ENCODE measurements at regions not wholly inside any gene's neighbourhood (a gene's known extent, or its start where the extent isn't known, plus 50 kb on each side); places are given as distances from the start of the nearest gene placed in this dataset.

- no peak overlapping the region for H3K4me3 ChIP-seq
- DNase-seq (ENCODE audit: low spot score) (no peak), ATAC-seq (no peak)
- no peak overlapping the region for H2AFZ ChIP-seq
- H3K4me1 ChIP-seq (ENCODE audit: insufficient read depth): no peaks in the 10 kb centered on the region
- H3K4me1 Mint-ChIP-seq: no peaks in the 10 kb centered on the region
- H3K9me3 Mint-ChIP-seq: no peaks in the 10 kb centered on the region
- no peaks in the 10 kb centered on the region for H3F3A ChIP-seq (replicated peaks; ENCODE audit: low read depth)
- H3K27ac Mint-ChIP-seq: no peak overlapping the region
- H3K27me3 ChIP-seq (ENCODE audit: insufficient read depth): no peaks in the 10 kb centered on the region
- H3K9me2 ChIP-seq (ENCODE audit: insufficient read depth): no peaks in the 10 kb centered on the region
- no peaks in the 10 kb centered on the region for H3K27me3 Mint-ChIP-seq (ENCODE audit: insufficient read depth, low read depth, poor library complexity)
- no peak overlapping the region for H3K4me3 Mint-ChIP-seq
- H3K36me3 ChIP-seq (ENCODE audit: insufficient read depth): no peaks in the 10 kb centered on the region
- no peak overlapping the region for H3K27ac ChIP-seq (ENCODE audit: low read depth)
- H3K79me2 ChIP-seq (replicated peaks; ENCODE audit: insufficient read depth): no peaks in the 10 kb centered on the region
- H4K20me1 ChIP-seq (replicated peaks; ENCODE audit: insufficient read depth): no peaks in the 10 kb centered on the region
- no peak overlapping the region for H3K4me2 ChIP-seq
- no peak for TF ChIP-seq JUNB (IDR thresholded peaks at IDR 0.05; ENCODE audit: unreplicated experiment)
- TF ChIP-seq STAT1 (IDR thresholded peaks at IDR 0.05; ENCODE audit: unreplicated experiment): no peak
- TF ChIP-seq ETS1 (IDR thresholded peaks at IDR 0.05): no peak
- no peaks in the 10 kb centered on the region for H3K36me3 Mint-ChIP-seq (ENCODE audit: low read depth)
These were observed 58.3 kb upstream of the NFIL3 start for GRCh38 chr9:91481972-91482371.

DNA sequence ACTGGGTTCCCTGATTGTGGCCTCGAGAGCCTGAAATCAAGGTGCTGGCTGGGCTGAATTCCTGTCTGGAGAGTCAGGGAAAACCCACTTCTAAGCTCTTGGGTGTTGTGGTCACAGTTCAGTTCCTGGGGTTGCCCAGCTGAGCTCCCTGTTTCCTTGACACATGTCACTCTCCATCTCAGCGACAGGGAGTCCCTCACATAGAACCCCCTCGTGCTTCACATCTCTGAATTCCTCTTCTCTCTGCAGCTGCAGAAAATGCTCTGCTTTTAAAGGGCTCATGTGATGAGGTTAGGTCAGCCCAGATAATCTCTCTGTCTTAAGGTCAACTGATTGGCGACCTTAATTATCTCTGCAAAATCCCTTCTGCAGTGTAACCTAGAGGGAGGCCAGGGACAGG lies 53.5 kb upstream of the NFIL3 start:
- Histone ChIP-seq H3K79me2 (replicated peaks; ENCODE audit: insufficient read depth) (no peaks in the 10 kb centered on the region), H3F3A (replicated peaks; ENCODE audit: low read depth) (no peaks in the 10 kb centered on the region), H3K27me3 (ENCODE audit: insufficient read depth) (no peaks in the 10 kb centered on the region), H3K4me1 (ENCODE audit: insufficient read depth) (no peaks in the 10 kb centered on the region), H3K27ac (ENCODE audit: low read depth) (no peak overlapping the region), H3K4me2 (no peak overlapping the region), H3K4me3 (no peak overlapping the region), H3K9me2 (ENCODE audit: insufficient read depth) (peaks cover 3% of the 10 kb centered on the region; the same call in 1 of the 2 replicates), H2AFZ (no peak overlapping the region), H4K20me1 (replicated peaks; ENCODE audit: insufficient read depth) (no peaks in the 10 kb centered on the region), H3K36me3 (ENCODE audit: insufficient read depth) (no peaks in the 10 kb centered on the region)
- Mint-ChIP-seq H3K27me3 (ENCODE audit: insufficient read depth, low read depth, poor library complexity) (no peaks in the 10 kb centered on the region), H3K36me3 (ENCODE audit: low read depth) (peaks cover 4% of the 10 kb centered on the region; the same call in 1 of the 3 replicates), H3K4me1 (no peaks in the 10 kb centered on the region), H3K9me3 (peaks cover 15% of the 10 kb centered on the region; the same call in 2 of the 3 replicates), H3K4me3 (no peak overlapping the region), H3K27ac (no peak overlapping the region)
- DNase-seq (ENCODE audit: low spot score) (no peak), ATAC-seq (no peak)
- TF ChIP-seq STAT1 (IDR thresholded peaks at IDR 0.05; ENCODE audit: unreplicated experiment): no peak

GRCh38 chr9:91474656-91475055 lies 51.0 kb upstream of the NFIL3 start:
- Histone ChIP-seq H3K36me3 (ENCODE audit: insufficient read depth) (no peaks in the 10 kb centered on the region), H3K27me3 (ENCODE audit: insufficient read depth) (no peaks in the 10 kb centered on the region), H3K79me2 (replicated peaks; ENCODE audit: insufficient read depth) (no peaks in the 10 kb centered on the region), H3K4me2 (no peak overlapping the region), H2AFZ (no peak overlapping the region), H3F3A (replicated peaks; ENCODE audit: low read depth) (no peaks in the 10 kb centered on the region), H3K9me2 (ENCODE audit: insufficient read depth) (peaks cover 3% of the 10 kb centered on the region; the same call in 1 of the 2 replicates), H3K27ac (ENCODE audit: low read depth) (no peak overlapping the region), H3K4me1 (ENCODE audit: insufficient read depth) (no peaks in the 10 kb centered on the region), H4K20me1 (replicated peaks; ENCODE audit: insufficient read depth) (no peaks in the 10 kb centered on the region), H3K4me3 (no peak overlapping the region)
- no peaks in the 10 kb centered on the region for H3K27me3 Mint-ChIP-seq (ENCODE audit: insufficient read depth, low read depth, poor library complexity)
- DNase-seq (ENCODE audit: low spot score): no peak
- no peak for ATAC-seq
- TF ChIP-seq NANOG (IDR thresholded peaks at IDR 0.05; ENCODE audit: borderline replicate concordance) (no peak), CREB1 (CRISPR knock-in tag; IDR thresholded peaks at IDR 0.05; ENCODE audit: low read depth) (no peak), REST (IDR thresholded peaks at IDR 0.05; ENCODE audit: unreplicated experiment) (no peak), ETS1 (IDR thresholded peaks at IDR 0.05) (no peak), POLR2AphosphoS5 (IDR thresholded peaks at IDR 0.05; ENCODE audit: low read depth) (no peak), STAT1 (IDR thresholded peaks at IDR 0.05; ENCODE audit: unreplicated experiment) (no peak), ZNF331 (CRISPR knock-in tag; IDR thresholded peaks at IDR 0.05; ENCODE audit: low read depth) (no peak), JUNB (IDR thresholded peaks at IDR 0.05; ENCODE audit: unreplicated experiment) (no peak)
- H3K4me3 Mint-ChIP-seq: no peak overlapping the region
- no peaks in the 10 kb centered on the region for H3K4me1 Mint-ChIP-seq
- H3K36me3 Mint-ChIP-seq (ENCODE audit: low read depth): peaks cover 4% of the 10 kb centered on the region; the same call in 1 of the 3 replicates
- H3K27ac Mint-ChIP-seq: no peak overlapping the region
- H3K9me3 Mint-ChIP-seq: peaks cover 17% of the 10 kb centered on the region; the same call in 2 of the 3 replicates
